ENCODE measurements at regions not wholly inside any gene's neighbourhood (a gene's known extent, or its start where the extent isn't known, plus 50 kb on each side); places are given as distances from the start of the nearest gene placed in this dataset.

- Histone ChIP-seq H3K27ac (ENCODE audit: low read length) (no peak overlapping the region), H3K4me1 (ENCODE audit: control insufficient read depth, insufficient read depth, low read length) (no peaks in the 10 kb centered on the region), H3K27me3 (ENCODE audit: control insufficient read depth, insufficient read depth) (no peaks in the 10 kb centered on the region), H3K9me3 (ENCODE audit: control insufficient read depth, low read length) (no peaks in the 10 kb centered on the region), H3K4me3 (ENCODE audit: low read length) (no peak overlapping the region)
- ATAC-seq (no peak), DNase-seq (no peak)
- intact Hi-C loops (cut with DNase I), result no loop called here
- WGBS, result 73% methylated on average over 2 of the region's 2 CpGs
Measured at GRCh38 chr20:17109307-17109706, 117.5 kb upstream of the PCSK2 start.

GRCh38 chr20:17128206-17128605, 98.6 kb upstream of the PCSK2 start:
- intact Hi-C loops (cut with DNase I), result no loop called here
- Histone ChIP-seq H3K4me3 (ENCODE audit: low read length) (no peak overlapping the region), H3K27me3 (ENCODE audit: control insufficient read depth, insufficient read depth) (no peaks in the 10 kb centered on the region), H3K9me3 (ENCODE audit: control insufficient read depth, low read length) (no peaks in the 10 kb centered on the region), H3K27ac (ENCODE audit: low read length) (no peak overlapping the region), H3K4me1 (ENCODE audit: control insufficient read depth, insufficient read depth, low read length) (no peaks in the 10 kb centered on the region)
- DNase-seq (no peak), ATAC-seq (no peak)
- 72% methylated on average over 1 of the region's 1 CpG for WGBS

- intact Hi-C loops (cut with DNase I), result no loop called here
- Histone ChIP-seq H3K4me3 (ENCODE audit: low read length) (no peak overlapping the region), H3K4me1 (ENCODE audit: control insufficient read depth, insufficient read depth, low read length) (no peaks in the 10 kb centered on the region), H3K27me3 (ENCODE audit: control insufficient read depth, insufficient read depth) (no peaks in the 10 kb centered on the region), H3K9me3 (ENCODE audit: control insufficient read depth, low read length) (no peaks in the 10 kb centered on the region), H3K27ac (ENCODE audit: low read length) (no peak overlapping the region)
- DNase-seq (no peak), ATAC-seq (no peak)
- WGBS, result 82% methylated on average over 5 of the region's 5 CpGs
Measured at GRCh38 chr20:17129089-17129488, 97.8 kb upstream of the PCSK2 start.

GRCh38 chr20:17137692-17138091, 89.1 kb upstream of the PCSK2 start:
- no peaks in the 10 kb centered on the region for H3K4me1 ChIP-seq (ENCODE audit: control insufficient read depth, insufficient read depth, low read length)
- H3K27ac ChIP-seq (ENCODE audit: low read length), result no peak overlapping the region
- no peak for DNase-seq
- 86% methylated on average over 3 of the region's 3 CpGs for WGBS
- ATAC-seq, result no peak
- H3K9me3 ChIP-seq (ENCODE audit: control insufficient read depth, low read length), result no peaks in the 10 kb centered on the region
- no peaks in the 10 kb centered on the region for H3K27me3 ChIP-seq (ENCODE audit: control insufficient read depth, insufficient read depth)
- no peak overlapping the region for H3K4me3 ChIP-seq (ENCODE audit: low read length)
- intact Hi-C loops (cut with DNase I), result no loop called here

- DNase-seq (no peak), ATAC-seq (no peak)
- intact Hi-C loops (cut with DNase I), result no loop called here
- H3K27me3 ChIP-seq (ENCODE audit: control insufficient read depth, insufficient read depth), result no peaks in the 10 kb centered on the region
- WGBS, result 49% methylated on average over 5 of the region's 5 CpGs
- H3K9me3 ChIP-seq (ENCODE audit: control insufficient read depth, low read length), result no peaks in the 10 kb centered on the region
- H3K4me1 ChIP-seq (ENCODE audit: control insufficient read depth, insufficient read depth, low read length), result no peaks in the 10 kb centered on the region
- no peak overlapping the region for H3K4me3 ChIP-seq (ENCODE audit: low read length)
- H3K27ac ChIP-seq (ENCODE audit: low read length), result no peak overlapping the region
Measured at GRCh38 chr20:17138237-17138636, 88.6 kb upstream of the PCSK2 start.

GRCh38 chr20:17140894-17141293, 85.9 kb upstream of the PCSK2 start:
- intact Hi-C loops (cut with DNase I), result no loop called here
- Histone ChIP-seq H3K27ac (ENCODE audit: low read length) (no peak overlapping the region), H3K27me3 (ENCODE audit: control insufficient read depth, insufficient read depth) (no peaks in the 10 kb centered on the region), H3K4me1 (ENCODE audit: control insufficient read depth, insufficient read depth, low read length) (no peaks in the 10 kb centered on the region), H3K9me3 (ENCODE audit: control insufficient read depth, low read length) (no peaks in the 10 kb centered on the region), H3K4me3 (ENCODE audit: low read length) (no peak overlapping the region)
- DNase-seq, result no peak
- WGBS, result 85% methylated on average over 3 of the region's 3 CpGs
- no peak for ATAC-seq

- ATAC-seq, result no peak
- 77% methylated on average over 4 of the region's 4 CpGs for WGBS
- no peaks in the 10 kb centered on the region for H3K27me3 ChIP-seq (ENCODE audit: control insufficient read depth, insufficient read depth)
- no peak overlapping the region for H3K27ac ChIP-seq (ENCODE audit: low read length)
- DNase-seq, result no peak
- H3K4me3 ChIP-seq (ENCODE audit: low read length), result no peak overlapping the region
- intact Hi-C loops (cut with DNase I), result no loop called here
- no peaks in the 10 kb centered on the region for H3K9me3 ChIP-seq (ENCODE audit: control insufficient read depth, low read length)
- no peaks in the 10 kb centered on the region for H3K4me1 ChIP-seq (ENCODE audit: control insufficient read depth, insufficient read depth, low read length)
Measured at GRCh38 chr20:17141568-17141967, 85.3 kb upstream of the PCSK2 start.

GRCh38 chr20:17142666-17143065, 84.2 kb upstream of the PCSK2 start:
- Histone ChIP-seq H3K4me1 (ENCODE audit: control insufficient read depth, insufficient read depth, low read length) (no peaks in the 10 kb centered on the region), H3K4me3 (ENCODE audit: low read length) (no peak overlapping the region), H3K9me3 (ENCODE audit: control insufficient read depth, low read length) (no peaks in the 10 kb centered on the region), H3K27ac (ENCODE audit: low read length) (no peak overlapping the region), H3K27me3 (ENCODE audit: control insufficient read depth, insufficient read depth) (no peaks in the 10 kb centered on the region)
- DNase-seq (no peak), ATAC-seq (no peak)
- WGBS, result 68% methylated on average over 3 of the region's 3 CpGs
- intact Hi-C loops (cut with DNase I), result no loop called here

- H3K4me1 ChIP-seq (ENCODE audit: control insufficient read depth, insufficient read depth, low read length), result no peaks in the 10 kb centered on the region
- no peaks in the 10 kb centered on the region for H3K9me3 ChIP-seq (ENCODE audit: control insufficient read depth, low read length)
- H3K4me3 ChIP-seq (ENCODE audit: low read length), result no peak overlapping the region
- no peak for DNase-seq
- H3K27me3 ChIP-seq (ENCODE audit: control insufficient read depth, insufficient read depth), result no peaks in the 10 kb centered on the region
- no peak overlapping the region for H3K27ac ChIP-seq (ENCODE audit: low read length)
- intact Hi-C loops (cut with DNase I), result no loop called here
- 42% methylated on average over 1 of the region's 1 CpG for WGBS
- no peak for ATAC-seq
Measured at GRCh38 chr20:17150858-17151257, 76.0 kb upstream of the PCSK2 start.

- intact Hi-C loops (cut with DNase I), result no loop called here
- no peak overlapping the region for H3K27ac ChIP-seq (ENCODE audit: low read length)
- no peaks in the 10 kb centered on the region for H3K4me1 ChIP-seq (ENCODE audit: control insufficient read depth, insufficient read depth, low read length)
- H3K4me3 ChIP-seq (ENCODE audit: low read length), result no peak overlapping the region
- DNase-seq (no peak), ATAC-seq (no peak)
- no peaks in the 10 kb centered on the region for H3K27me3 ChIP-seq (ENCODE audit: control insufficient read depth, insufficient read depth)
- H3K9me3 ChIP-seq (ENCODE audit: control insufficient read depth, low read length), result no peaks in the 10 kb centered on the region
- WGBS, result 57% methylated on average over 6 of the region's 6 CpGs
Measured at GRCh38 chr20:17155401-17155800, 71.4 kb upstream of the PCSK2 start.

- no peak overlapping the region for H3K27ac ChIP-seq (ENCODE audit: low read length)
- no peak overlapping the region for H3K4me3 ChIP-seq (ENCODE audit: low read length)
- 60% methylated on average over 2 of the region's 2 CpGs for WGBS
- no peak for DNase-seq
- ATAC-seq, result no peak
- no peaks in the 10 kb centered on the region for H3K4me1 ChIP-seq (ENCODE audit: control insufficient read depth, insufficient read depth, low read length)
- no peaks in the 10 kb centered on the region for H3K9me3 ChIP-seq (ENCODE audit: control insufficient read depth, low read length)
- H3K27me3 ChIP-seq (ENCODE audit: control insufficient read depth, insufficient read depth), result no peaks in the 10 kb centered on the region
- intact Hi-C loops (cut with DNase I), result no loop called here
Measured at GRCh38 chr20:17158701-17159100, 68.1 kb upstream of the PCSK2 start.

GRCh38 chr20:17161673-17162481, 65.0 kb upstream of the PCSK2 start:
- intact Hi-C loops (cut with DNase I), result no loop called here

More at GRCh38 chr20:17161673-17162481, 65.0 kb upstream of the PCSK2 start:
- no peak overlapping the region for H3K4me3 ChIP-seq (ENCODE audit: low read length)
- no peak for ATAC-seq
- H3K4me1 ChIP-seq (ENCODE audit: control insufficient read depth, insufficient read depth, low read length), result no peaks in the 10 kb centered on the region
- no peaks in the 10 kb centered on the region for H3K9me3 ChIP-seq (ENCODE audit: control insufficient read depth, low read length)
- no peaks in the 10 kb centered on the region for H3K27me3 ChIP-seq (ENCODE audit: control insufficient read depth, insufficient read depth)
- no peak overlapping the region for H3K27ac ChIP-seq (ENCODE audit: low read length)
- 55% methylated on average over 6 of the region's 6 CpGs for WGBS
- no peak for DNase-seq
